ENCODE measurements at regions not wholly inside any gene's neighbourhood (a gene's known extent, or its start where the extent isn't known, plus 50 kb on each side); places are given as distances from the start of the nearest gene placed in this dataset.
"Not testable (repeated sequence)": the region's sequence is repeated elsewhere in the genome, so short reads cannot be mapped to it uniquely, and the experiment has no call there.

DNA sequence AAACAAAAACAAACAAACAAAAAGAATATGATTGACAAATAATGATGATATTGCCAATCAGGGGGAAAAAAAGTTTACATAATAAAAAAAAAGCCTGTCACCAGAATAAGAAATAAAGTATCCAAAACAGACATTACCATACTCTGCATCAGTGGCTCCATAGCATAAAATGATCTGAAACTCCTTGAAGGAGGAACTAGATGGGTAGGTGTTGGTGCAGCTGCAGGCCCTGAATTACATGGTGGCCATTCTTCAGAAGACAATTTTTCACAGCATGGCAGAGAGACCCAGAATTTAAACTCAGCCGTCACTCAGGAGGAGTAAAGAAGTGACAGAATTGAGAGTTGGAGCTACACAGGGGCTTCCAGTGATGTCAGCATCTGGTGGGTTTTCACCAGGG is 60.2 kb downstream of the GLUL start:
- TF ChIP-seq, protein P1, sequence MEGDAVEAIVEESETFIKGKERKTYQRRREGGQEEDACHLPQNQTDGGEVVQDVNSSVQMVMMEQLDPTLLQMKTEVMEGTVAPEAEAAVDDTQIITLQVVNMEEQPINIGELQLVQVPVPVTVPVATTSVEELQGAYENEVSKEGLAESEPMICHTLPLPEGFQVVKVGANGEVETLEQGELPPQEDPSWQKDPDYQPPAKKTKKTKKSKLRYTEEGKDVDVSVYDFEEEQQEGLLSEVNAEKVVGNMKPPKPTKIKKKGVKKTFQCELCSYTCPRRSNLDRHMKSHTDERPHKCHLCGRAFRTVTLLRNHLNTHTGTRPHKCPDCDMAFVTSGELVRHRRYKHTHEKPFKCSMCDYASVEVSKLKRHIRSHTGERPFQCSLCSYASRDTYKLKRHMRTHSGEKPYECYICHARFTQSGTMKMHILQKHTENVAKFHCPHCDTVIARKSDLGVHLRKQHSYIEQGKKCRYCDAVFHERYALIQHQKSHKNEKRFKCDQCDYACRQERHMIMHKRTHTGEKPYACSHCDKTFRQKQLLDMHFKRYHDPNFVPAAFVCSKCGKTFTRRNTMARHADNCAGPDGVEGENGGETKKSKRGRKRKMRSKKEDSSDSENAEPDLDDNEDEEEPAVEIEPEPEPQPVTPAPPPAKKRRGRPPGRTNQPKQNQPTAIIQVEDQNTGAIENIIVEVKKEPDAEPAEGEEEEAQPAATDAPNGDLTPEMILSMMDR (IDR thresholded peaks at IDR 0.05; ENCODE audit: borderline replicate concordance, insufficient read depth, low read depth, low read length) = no peak
- H3K4me3 ChIP-seq (ENCODE audit: low read depth, low read length) = no peak overlapping the region

DNA sequence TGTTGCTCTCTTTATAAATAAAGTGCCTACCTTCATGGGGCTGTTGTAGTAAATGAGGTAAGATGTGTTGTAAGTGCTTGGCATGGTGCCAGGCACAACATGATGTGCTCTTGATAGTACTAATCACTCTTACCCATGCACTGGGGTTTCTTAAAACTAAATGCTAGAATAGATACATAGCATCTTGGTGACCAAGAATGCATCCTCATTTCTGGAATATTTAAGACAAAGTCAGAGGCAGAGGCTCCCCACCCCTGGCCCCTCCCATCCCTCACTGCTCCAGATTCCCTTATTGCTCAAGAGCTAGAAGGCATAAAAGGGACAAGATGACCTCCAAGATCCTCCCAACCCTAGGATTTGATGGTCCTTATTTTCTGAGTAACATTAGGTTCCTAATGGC is 61.3 kb downstream of the GLUL start:
- TF ChIP-seq, protein P1 (IDR thresholded peaks at IDR 0.05; ENCODE audit: borderline replicate concordance, insufficient read depth, low read depth, low read length) = no peak
- H3K4me3 ChIP-seq (ENCODE audit: low read depth, low read length) = no peak overlapping the region

DNA sequence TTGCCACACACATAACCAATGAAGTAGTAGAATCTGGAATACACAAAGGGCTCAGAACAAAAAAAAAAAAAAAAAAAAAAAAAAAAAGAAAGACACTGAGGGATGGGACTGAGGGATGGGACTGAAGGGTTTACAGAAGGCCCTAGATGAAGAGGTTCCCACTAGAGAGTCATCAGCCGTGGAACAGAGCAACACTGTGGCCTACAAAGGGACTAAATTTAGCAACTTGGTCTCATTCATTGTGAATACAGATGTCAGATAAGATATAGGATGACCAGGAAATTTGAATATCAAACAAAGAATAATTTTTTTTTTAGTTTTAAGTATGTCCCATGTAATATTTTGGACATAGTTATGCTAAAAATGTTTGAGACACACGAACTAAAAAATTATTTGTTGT is 62.1 kb downstream of the GLUL start:
- no peak overlapping the region for H3K4me3 ChIP-seq (ENCODE audit: low read depth, low read length)
- TF ChIP-seq, protein P1 (IDR thresholded peaks at IDR 0.05; ENCODE audit: borderline replicate concordance, insufficient read depth, low read depth, low read length) = no peak

DNA sequence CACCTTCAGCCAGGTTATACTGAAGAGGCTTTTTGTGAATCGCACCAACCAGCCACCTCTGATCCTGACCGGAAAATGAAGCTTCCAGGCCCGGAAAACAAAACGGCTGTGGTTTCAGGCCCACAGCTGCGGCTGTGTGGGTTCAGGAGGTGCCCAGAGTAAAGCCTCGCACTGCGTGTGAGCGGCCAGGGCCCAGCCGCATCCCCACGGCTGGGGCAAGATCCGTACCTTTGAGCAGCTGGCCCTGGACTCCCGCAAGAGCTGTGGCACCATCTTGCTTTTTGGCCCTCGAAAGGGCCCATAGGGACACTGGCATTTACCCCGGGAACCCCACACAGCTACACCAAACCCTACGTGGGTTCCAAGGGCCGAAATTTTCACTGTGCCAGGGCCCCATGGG is 63.0 kb downstream of the GLUL start:
- H3K4me3 ChIP-seq (ENCODE audit: low read depth, low read length) = no peak overlapping the region
- TF ChIP-seq, protein P1 (IDR thresholded peaks at IDR 0.05; ENCODE audit: borderline replicate concordance, insufficient read depth, low read depth, low read length) = no peak

DNA sequence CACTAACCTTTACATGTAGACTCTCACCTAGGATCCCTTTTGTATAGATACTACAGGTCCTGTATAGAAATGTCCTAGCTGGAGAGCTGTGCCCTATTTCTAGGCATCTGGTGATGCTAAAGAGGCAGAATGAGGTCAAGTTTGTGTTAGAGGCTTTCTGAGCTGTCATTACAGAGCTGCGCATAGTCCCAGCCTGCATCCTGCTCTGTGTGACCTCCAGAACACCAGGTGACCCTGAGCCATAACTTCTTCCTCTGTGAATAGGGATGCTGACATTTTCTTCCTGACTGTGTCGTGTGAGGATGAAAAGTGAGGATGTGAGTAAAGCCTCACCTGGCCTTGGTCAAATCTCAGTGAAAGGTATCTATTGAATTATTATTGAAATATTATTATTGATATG is 66.3 kb downstream of the GLUL start:
- TF ChIP-seq, protein P1 (IDR thresholded peaks at IDR 0.05; ENCODE audit: borderline replicate concordance, insufficient read depth, low read depth, low read length) = no peak
- H3K4me3 ChIP-seq (ENCODE audit: low read depth, low read length) = no peak overlapping the region

DNA sequence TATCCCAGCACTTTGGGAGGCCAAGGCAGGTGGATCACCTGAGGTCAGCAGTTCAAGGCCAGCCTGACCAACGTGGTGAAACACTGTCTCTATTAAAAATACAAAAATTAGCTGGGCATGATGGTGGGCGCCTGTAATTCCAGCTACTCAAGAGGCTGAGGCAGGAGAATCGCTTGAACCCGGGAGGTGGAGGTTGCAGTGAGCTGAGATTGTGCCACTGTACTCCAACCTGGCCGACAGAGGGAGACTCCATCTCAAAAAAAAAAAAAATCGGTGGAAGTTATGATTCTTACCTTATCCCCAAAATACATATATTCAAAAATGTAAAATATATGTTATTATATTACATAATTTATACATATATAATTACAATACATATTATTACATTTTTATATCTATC is 70.1 kb downstream of the GLUL start:
- H3K4me3 ChIP-seq (ENCODE audit: low read depth, low read length) = not testable (repeated sequence)

DNA sequence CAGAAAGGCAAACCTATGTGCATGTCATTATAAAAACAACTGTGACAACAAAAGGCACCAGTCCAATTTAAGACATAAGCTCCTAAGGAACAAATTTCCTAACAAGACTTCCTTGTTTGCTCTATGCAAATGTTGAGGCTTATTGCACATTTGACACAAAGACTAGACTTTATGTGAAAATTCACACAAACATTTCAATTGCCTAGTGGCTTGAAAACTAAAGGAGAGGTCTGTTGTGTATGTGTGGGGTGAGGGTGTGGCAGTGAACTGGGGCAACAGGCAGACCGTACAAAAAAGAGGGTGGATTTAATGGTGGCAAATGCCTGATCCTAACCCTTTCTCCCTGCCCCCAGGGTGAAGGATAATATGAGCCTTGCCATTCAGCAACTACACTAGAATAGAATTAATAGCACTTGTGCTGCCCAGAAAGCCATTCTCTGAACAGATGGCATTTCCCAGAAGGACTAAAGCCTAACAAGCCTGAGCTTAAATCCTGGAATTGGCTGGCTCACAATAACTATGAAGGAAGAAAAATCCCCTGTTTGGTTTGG is 73.9 kb downstream of the GLUL start:
- TF ChIP-seq, protein P1 (IDR thresholded peaks at IDR 0.05; ENCODE audit: borderline replicate concordance, insufficient read depth, low read depth, low read length) = no peak
- no peak overlapping the region for H3K4me3 ChIP-seq (ENCODE audit: low read depth, low read length)

DNA sequence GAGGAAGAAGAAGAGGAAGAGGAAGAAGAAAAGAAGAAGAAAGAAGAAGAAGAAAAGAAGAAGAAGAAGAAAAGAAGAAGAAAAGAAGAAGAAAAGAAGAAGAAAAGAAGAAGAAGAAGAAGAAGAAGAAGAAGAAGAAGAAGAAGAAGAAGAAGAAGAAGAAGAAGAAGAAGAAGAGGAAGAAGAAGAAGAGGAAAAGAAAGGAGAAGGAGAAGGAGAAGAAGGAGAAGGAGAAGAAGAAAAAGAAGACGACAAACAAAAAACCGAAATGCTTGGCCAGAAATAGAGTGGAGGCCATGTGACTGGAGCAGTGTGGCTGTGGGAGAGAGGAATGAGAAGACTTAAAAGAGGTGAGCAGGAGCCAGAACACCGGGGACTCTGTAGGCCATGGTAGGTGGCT is 75.1 kb downstream of the GLUL start:
- H3K4me3 ChIP-seq (ENCODE audit: low read depth, low read length) = not testable (repeated sequence)

Measured in GM12875 (cell line).